HG03039 (cell line): ENCODE measurements at regions not wholly inside any gene's neighbourhood (a gene's known extent, or its start where the extent isn't known, plus 50 kb on each side); places are given as distances from the start of the nearest gene placed in this dataset.

Source experiments
- ATAC-seq: cut with Tn5 transposase; IDR thresholded peaks from one replicate; pipeline ENCODE4 v1.9.1; 2021; ENCODE audit warnings: mild to moderate bottlenecking, moderate library complexity; ENCODE audit not compliant: unreplicated experiment

DNA sequence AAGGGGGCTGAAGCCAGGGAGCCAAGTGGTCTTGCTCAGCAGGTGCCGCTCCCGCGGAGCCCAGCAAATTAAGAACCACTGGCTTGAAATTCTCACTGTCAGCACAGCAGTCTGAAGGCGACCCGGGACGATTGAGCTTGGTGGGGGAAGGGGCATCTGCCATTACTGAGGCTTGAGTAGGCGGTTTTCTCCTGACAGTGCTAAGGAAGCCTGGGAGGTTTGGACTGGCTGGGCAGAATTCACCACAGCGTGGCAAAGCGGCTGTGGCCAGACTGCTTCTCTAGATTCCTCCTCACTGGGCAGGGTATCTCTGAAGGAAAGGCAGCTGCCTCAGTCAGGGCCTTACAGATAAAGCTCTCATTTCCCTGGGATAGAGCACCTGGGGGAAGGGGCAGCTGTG, 57.0 kb upstream of the GPR149 start:
- ATAC-seq: no peak

DNA sequence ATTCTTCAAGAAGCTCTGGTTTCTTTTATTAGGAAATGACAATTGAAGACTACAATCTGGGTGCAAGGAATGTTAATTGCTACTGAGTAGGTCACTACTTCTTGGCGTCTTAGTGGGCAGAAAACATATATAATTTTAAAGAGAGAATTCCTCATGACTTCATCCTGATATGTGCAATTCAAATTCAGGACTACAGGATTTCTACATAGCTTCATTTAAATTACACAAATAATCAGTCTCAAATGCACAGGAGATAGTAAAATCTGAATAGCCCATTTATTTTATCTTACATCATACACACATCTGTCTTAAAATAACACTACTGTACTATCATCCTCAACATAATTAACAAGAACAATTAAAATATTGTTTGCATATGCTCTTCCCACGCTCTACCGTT, 52.5 kb upstream of the GPR149 start:
- ATAC-seq: no peak

DNA sequence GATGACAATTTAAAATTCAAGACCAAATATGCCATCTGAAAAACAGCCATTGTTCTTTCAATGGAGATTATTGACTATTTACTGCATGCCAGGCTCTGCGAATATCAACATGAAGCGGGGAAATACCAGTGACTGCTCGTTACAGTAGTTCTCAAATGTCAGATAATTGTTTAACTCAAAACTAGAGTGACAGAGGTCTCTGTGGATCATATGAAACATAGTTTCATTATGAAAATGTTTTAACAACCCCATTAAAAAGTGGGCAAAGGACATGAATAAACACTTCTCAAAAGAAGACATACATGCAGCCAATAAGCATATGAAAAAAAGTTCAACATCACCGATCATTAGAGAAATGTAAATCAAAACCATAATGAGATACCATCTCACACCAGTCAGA, 50.0 kb upstream of the GPR149 start:
- ATAC-seq: no peak
